Memory B cell (primary cell): ENCODE measurements at regions not wholly inside any gene's neighbourhood (a gene's known extent, or its start where the extent isn't known, plus 50 kb on each side); places are given as distances from the start of the nearest gene placed in this dataset.

Source experiments
- ATAC-seq: fragments of 150-1000 bp; cut with Tn5 transposase; 2 replicates; pipeline ENCODE4 v1.10.0; 2021; ENCODE audit warnings: low read depth, mild to moderate bottlenecking, moderate library complexity
- DNase-seq, 2 donors: peaks; one replicate each; pipeline ENCODE4 v3.0.0; 2022; ENCODE audit warnings: low spot score in 2 of 2
- H3K27ac Mint-ChIP-seq: one replicate; pipeline ENCODE4 v1.8.0; 2022; ENCODE audit warnings: mild to moderate bottlenecking, moderate library complexity, mixed read lengths
- H3K27me3 Mint-ChIP-seq: one replicate; pipeline ENCODE4 v1.8.0; 2022; ENCODE audit warnings: mixed read lengths
- H3K36me3 Mint-ChIP-seq: one replicate; pipeline ENCODE4 v1.8.0; 2022; ENCODE audit warnings: mild to moderate bottlenecking, mixed read lengths
- H3K4me1 Mint-ChIP-seq: one replicate; pipeline ENCODE4 v1.8.0; 2022; ENCODE audit warnings: mixed read lengths
- H3K4me3 Mint-ChIP-seq: one replicate; pipeline ENCODE4 v1.8.0; 2022; ENCODE audit warnings: mild to moderate bottlenecking, moderate library complexity, mixed read lengths
- H3K9me3 Mint-ChIP-seq: one replicate; pipeline ENCODE4 v1.8.0; 2022; ENCODE audit warnings: mixed read lengths

DNA sequence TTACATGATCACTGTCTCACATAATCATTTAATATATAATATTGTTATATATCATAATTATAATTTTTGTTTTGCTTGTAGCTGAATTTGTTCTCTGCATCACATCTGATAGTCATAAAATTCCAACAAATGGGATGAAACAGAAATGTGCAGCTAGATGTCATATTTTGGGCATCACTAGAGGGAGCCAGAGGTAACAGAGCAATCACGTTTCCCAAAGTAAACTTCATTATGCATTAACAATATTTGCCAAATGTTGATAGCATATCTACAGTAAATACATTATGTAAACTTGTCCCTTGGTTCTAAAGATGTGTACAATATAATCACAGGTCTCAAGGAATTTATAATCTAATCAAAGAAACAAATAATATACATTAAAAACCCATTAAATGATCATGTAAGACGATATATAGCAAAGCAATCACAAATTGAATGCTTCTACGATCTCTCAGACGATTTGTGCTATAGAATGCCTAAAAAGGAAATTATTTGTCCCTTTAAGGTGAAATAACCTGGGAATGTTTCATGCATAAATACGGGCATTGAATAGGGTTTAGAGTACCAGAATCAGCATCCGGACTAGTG is 234.2 kb upstream of the MCTP2 start:
- no peak overlapping the region for H3K4me3 Mint-ChIP-seq
- no peak for ATAC-seq
- no peaks in the 10 kb centered on the region for H3K9me3 Mint-ChIP-seq
- no peak for DNase-seq
- H3K27me3 Mint-ChIP-seq = no peaks in the 10 kb centered on the region
- no peak overlapping the region for H3K27ac Mint-ChIP-seq
- H3K4me1 Mint-ChIP-seq = no peaks in the 10 kb centered on the region
- H3K36me3 Mint-ChIP-seq = no peaks in the 10 kb centered on the region

DNA sequence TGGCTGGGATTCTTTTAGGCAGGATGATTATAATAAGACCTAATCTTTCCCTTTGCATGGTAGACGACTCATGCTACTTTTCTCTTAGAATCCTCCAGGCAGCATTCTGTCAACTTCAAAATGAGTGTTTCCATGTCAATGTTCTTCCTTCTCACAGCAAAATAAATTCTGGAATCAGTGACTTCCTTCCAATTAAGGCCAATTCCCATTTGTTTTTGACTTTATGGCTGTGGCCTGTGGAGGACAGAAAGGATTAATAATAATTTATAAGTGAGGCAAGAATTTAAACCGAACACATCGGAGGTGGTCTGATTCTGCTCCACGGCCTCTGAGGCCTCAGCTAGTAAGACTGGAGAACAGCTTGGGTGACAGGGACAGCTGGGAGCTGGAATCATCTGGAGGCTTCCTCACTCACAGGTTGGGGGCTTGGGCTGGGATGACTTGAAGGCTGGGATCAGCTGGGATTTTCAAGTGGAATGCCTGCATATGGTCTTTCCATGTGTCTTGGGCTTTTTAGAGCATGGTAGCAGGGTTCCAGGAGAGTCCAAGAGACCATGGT is 241.8 kb upstream of the MCTP2 start:
- peaks cover 1% of the 10 kb centered on the region for H3K9me3 Mint-ChIP-seq
- H3K27me3 Mint-ChIP-seq = peaks cover 6% of the 10 kb centered on the region
- no peak overlapping the region for H3K4me3 Mint-ChIP-seq
- DNase-seq = no peak
- H3K36me3 Mint-ChIP-seq = no peaks in the 10 kb centered on the region
- no peak for ATAC-seq
- H3K4me1 Mint-ChIP-seq = no peaks in the 10 kb centered on the region
- no peak overlapping the region for H3K27ac Mint-ChIP-seq

DNA sequence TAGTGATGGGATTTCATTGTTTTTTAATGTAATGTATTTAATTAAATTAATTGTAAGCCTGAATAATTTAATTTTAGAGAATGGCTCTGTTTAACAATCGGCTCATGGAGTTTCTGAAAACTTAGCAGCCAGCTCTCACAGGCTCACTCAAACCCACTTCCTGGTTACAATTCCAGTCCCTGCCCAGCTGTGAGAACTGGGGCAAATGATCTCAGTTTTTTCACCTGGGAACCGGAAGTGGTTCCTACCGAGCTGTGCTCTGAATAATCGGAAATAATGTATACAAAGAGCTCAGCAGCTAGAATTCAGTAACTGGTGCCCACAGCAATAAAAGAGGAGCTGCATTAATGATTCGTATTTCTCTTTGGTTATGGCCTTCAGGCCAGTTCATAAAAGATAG is 244.3 kb upstream of the MCTP2 start:
- Mint-ChIP-seq H3K4me1 (no peaks in the 10 kb centered on the region), H3K9me3 (peaks cover 1% of the 10 kb centered on the region), H3K4me3 (no peak overlapping the region), H3K27me3 (peaks cover 8% of the 10 kb centered on the region), H3K36me3 (no peaks in the 10 kb centered on the region), H3K27ac (no peak overlapping the region)
- DNase-seq (no peak), ATAC-seq (no peak)

DNA sequence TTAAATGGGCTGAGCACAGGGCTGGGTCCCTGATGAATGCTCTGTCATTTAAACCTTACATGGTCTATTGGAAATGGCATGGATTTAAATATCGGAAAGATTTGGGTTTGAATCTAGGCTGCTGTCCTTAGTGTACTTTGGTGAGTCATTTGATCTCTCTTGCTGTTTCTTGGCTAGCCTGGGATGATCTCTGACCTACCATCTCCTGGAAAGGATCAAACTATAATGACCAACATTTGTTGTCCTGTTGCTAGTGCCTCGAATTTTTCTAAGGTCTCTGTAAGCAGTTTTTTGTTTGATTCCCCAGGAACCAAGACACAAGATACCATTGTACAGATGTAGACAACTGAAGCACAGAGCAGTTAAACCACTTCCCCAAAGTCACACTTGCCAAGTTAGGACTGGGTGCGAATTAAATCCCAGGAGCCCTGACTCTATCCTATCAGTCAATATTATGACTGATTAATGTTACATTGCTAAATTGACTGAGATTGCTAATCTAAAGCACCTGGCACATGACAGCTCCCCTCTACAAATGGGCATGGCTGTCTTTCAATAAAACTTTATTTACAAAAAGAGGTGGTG is 244.9 kb upstream of the MCTP2 start:
- peaks cover 1% of the 10 kb centered on the region for H3K9me3 Mint-ChIP-seq
- H3K4me3 Mint-ChIP-seq = no peak overlapping the region
- no peaks in the 10 kb centered on the region for H3K36me3 Mint-ChIP-seq
- no peaks in the 10 kb centered on the region for H3K4me1 Mint-ChIP-seq
- H3K27me3 Mint-ChIP-seq = peaks cover 8% of the 10 kb centered on the region
- no peak for DNase-seq
- H3K27ac Mint-ChIP-seq = no peak overlapping the region
- ATAC-seq = no peak

DNA sequence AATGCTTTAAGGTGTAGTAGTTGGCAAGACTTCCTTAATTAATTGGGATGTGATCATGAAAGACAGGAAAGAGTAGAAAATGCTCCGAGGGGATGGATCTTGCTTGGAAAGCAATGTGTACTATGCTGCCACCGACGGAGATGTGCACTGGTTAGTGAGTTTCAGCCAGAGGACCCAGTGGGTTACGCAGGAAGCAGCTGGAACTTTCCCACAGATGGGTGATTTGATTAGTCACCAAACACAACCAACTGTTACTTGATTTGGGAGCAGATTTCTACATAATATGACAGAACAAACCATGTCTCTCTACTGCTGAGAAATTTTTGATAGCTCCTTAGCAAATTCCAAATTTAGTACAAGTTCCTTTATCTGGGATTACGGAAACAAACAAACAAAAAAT is 245.4 kb upstream of the MCTP2 start:
- H3K27me3 Mint-ChIP-seq = peaks cover 8% of the 10 kb centered on the region
- H3K4me3 Mint-ChIP-seq = no peak overlapping the region
- DNase-seq = no peak
- no peaks in the 10 kb centered on the region for H3K36me3 Mint-ChIP-seq
- ATAC-seq = no peak
- H3K9me3 Mint-ChIP-seq = peaks cover 1% of the 10 kb centered on the region
- H3K4me1 Mint-ChIP-seq = no peaks in the 10 kb centered on the region
- no peak overlapping the region for H3K27ac Mint-ChIP-seq

DNA sequence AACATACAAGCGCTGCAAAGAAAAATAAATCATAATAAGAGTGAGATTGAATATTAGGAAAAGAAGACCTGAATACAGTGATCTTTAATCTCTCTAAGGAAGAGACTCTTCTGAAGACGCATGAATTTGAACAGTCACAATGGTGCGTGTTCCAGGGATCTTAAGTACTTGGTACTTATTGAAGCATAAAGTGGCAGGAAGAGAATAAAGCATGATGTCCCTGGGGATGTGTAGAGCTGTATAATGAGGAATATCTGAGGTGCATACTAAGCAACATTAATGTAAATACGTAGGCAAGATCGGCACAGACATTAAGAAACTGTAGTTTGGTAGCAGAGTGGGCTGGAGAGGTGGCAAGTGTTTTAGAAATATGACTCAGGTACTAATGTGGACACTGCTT is 246.2 kb upstream of the MCTP2 start:
- no peak for DNase-seq
- Mint-ChIP-seq H3K9me3 (peaks cover 1% of the 10 kb centered on the region), H3K36me3 (no peaks in the 10 kb centered on the region), H3K4me3 (no peak overlapping the region), H3K27me3 (peaks cover 8% of the 10 kb centered on the region), H3K27ac (no peak overlapping the region), H3K4me1 (no peaks in the 10 kb centered on the region)
- ATAC-seq = no peak

DNA sequence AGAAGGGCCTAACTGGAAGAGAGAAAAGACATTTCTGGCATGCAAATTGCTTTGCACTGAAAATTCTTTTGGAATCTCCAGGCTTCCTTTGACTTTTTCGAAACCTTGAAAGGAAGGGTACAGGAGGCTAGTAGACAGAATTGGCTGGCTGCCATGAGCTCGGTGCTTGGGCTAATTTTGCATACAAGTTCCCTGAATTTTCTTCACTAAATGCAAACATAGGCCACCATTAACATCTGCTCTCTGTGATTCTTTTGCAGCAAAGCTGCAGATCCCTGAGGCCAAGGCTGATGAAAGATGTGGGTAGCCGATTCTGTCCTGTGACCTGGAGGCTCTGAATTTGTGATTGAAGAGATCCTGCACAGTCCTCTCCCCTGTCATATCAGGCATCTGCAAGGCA is 247.8 kb upstream of the MCTP2 start:
- H3K27me3 Mint-ChIP-seq = peaks cover 8% of the 10 kb centered on the region
- ATAC-seq = no peak
- no peak overlapping the region for H3K4me3 Mint-ChIP-seq
- H3K4me1 Mint-ChIP-seq = no peaks in the 10 kb centered on the region
- no peak for DNase-seq
- no peak overlapping the region for H3K27ac Mint-ChIP-seq
- H3K36me3 Mint-ChIP-seq = no peaks in the 10 kb centered on the region
- H3K9me3 Mint-ChIP-seq = peaks cover 1% of the 10 kb centered on the region

DNA sequence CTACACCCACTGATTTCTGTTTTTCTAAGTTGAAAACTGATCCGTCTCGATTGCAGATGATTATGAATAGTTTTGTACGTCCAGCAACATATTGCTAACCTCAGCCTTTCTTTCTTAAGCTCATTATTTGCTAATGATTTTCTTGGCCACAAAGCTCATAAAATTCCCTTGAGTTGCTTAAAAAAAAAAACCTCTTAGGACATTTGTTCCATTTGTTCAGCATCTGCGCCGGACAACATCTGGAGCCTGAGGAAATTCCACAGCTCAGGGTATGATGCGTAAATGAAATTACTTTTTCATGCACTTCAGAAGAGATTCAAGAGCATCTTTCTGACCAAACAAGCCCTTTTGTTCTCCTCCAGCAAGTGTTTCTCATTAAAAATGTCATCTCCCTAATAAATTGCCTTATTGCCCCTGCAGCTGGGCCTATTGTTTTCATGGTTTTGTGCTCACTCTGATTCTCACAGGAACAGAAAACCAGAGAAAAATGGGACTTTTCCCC is 249.1 kb upstream of the MCTP2 start:
- H3K9me3 Mint-ChIP-seq = no peaks in the 10 kb centered on the region
- H3K27me3 Mint-ChIP-seq = peaks cover 6% of the 10 kb centered on the region
- H3K36me3 Mint-ChIP-seq = no peaks in the 10 kb centered on the region
- no peak overlapping the region for H3K27ac Mint-ChIP-seq
- no peak for DNase-seq
- no peaks in the 10 kb centered on the region for H3K4me1 Mint-ChIP-seq
- ATAC-seq = no peak
- H3K4me3 Mint-ChIP-seq = no peak overlapping the region

DNA sequence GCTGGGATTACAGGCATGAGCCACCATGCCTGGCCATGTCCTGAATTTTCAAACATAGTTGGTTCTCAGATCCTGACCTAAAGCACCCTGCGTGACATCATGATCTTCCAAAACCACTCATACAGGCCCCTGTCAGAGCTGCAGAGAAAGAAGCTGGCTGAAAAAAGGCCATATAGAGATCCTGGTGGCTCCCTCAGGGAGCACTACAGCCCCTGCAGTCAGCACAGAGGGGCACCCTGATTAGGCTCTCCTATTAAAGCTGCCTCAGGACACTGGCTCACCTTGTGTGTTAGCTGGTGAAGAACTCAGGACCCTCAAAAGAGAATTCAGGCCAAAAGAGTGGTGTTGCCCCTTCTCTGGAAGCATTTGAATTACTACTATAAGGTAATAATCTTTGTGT is 249.7 kb upstream of the MCTP2 start:
- H3K27ac Mint-ChIP-seq = no peak overlapping the region
- H3K4me1 Mint-ChIP-seq = no peaks in the 10 kb centered on the region
- H3K36me3 Mint-ChIP-seq = no peaks in the 10 kb centered on the region
- H3K27me3 Mint-ChIP-seq = peaks cover 7% of the 10 kb centered on the region
- DNase-seq (no peak), ATAC-seq (no peak)
- H3K4me3 Mint-ChIP-seq = no peak overlapping the region
- no peaks in the 10 kb centered on the region for H3K9me3 Mint-ChIP-seq

DNA sequence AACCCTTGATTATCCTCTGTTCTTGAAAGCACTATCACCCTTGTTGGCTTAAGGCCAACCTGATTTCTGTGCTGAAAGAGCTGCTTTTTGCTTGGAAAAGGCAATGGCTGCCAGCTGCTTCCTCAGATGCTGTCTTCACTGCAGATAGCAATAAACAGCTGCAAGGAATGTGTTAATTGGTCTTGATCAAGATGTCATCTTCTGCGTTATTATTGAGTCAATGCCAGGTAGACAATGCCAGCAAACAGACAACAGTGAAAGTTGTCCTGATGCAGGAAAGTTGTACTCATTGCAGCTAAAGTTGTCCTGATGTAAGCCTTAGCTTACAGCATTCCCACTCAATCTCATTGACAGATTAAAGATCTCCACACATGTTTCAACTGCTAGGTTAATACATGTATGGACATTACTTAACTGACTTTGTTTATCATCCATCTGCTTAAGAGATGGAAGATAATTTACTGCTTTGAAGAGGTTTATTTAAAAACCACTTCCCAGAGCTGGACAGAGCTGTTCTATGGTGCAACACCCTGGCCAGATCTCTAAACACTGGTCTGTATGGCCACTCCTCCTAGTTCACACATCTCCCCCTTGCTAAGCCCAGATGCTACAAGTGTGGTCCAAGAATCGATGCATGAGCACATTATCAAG is 251.0 kb upstream of the MCTP2 start:
- Mint-ChIP-seq H3K4me1 (no peaks in the 10 kb centered on the region), H3K36me3 (no peaks in the 10 kb centered on the region), H3K27ac (no peak overlapping the region), H3K4me3 (no peak overlapping the region), H3K9me3 (no peaks in the 10 kb centered on the region), H3K27me3 (peaks cover 7% of the 10 kb centered on the region)
- DNase-seq (no peak), ATAC-seq (no peak)

DNA sequence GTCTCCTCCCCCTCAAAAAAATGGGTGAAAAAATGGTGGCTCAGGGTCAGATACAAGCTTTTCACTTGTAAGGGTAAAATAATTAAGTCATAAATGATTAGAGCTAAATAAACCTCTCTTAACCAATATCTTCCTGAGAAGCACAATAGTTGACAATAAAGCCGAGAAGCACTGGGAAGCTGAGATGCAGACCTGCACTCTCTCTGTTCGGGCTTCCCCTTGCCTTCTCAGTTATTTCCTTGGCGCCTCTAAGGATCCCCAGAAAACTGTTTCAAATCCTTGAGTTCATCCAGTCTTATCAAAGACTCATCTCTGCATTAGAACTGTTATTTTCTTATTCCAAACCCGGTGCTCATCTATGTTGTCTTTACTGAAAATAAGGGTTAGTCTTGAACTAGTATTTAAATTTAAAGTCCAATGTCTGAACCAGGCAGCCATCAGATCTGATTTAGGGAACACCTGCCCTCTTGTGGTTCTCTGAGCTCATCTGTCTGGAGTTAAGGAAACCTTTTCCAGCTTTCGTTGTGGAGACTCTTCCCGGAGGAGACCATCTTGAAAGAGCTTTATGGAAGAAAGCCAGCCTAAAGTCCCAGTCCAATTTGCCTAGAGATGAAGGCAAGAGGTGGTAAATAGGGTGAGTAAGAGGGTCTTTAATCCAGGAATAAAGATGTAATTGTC is 256.4 kb upstream of the MCTP2 start:
- no peak for DNase-seq
- Mint-ChIP-seq H3K4me3 (no peak overlapping the region), H3K9me3 (no peaks in the 10 kb centered on the region), H3K36me3 (no peaks in the 10 kb centered on the region), H3K27me3 (peaks cover 1% of the 10 kb centered on the region), H3K4me1 (no peaks in the 10 kb centered on the region), H3K27ac (no peak overlapping the region)
- ATAC-seq = no peak

DNA sequence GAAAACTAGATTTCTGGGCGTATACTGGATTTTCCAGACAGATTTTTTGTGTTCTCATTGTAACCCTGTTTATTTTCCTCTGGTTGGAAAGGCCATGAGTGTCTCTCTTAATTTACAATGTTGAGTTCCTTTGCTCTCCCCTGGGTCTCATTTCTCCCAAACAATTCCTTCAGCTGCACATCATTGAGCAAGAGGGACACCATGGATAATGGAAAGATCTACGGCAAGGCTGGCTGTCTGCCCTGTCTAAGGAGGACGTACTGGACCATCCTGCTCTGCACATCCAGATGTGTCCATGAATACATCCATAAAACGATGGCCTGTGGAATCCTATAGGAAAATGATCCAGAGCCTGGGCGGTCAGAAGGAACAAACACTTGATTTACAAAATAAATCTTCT is 258.1 kb upstream of the MCTP2 start:
- Mint-ChIP-seq H3K36me3 (no peaks in the 10 kb centered on the region), H3K4me3 (no peak overlapping the region), H3K4me1 (no peaks in the 10 kb centered on the region), H3K9me3 (no peaks in the 10 kb centered on the region), H3K27me3 (peaks cover 1% of the 10 kb centered on the region), H3K27ac (no peak overlapping the region)
- DNase-seq (no peak), ATAC-seq (no peak)

DNA sequence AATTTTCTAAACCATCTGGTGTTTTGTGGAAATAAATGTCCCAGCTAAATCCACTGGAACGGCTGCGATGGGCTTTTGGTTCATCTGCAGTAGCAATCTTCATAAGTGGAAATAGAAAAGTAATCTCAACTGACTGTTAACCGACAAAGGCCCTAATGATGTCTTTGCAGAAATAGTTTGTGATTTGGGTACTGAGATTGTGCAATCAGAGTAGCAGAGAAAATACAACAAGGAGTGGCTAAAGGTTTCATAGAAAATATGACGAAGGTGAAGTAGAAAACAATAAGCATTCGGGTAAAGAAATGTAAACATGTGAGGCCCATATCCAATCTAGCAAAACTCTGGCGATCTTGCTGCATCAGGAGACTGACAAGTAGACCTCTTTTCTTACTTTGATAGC is 262.6 kb upstream of the MCTP2 start:
- Mint-ChIP-seq H3K27me3 (peaks cover 3% of the 10 kb centered on the region), H3K27ac (no peak overlapping the region), H3K9me3 (peaks cover 2% of the 10 kb centered on the region), H3K36me3 (no peaks in the 10 kb centered on the region), H3K4me1 (no peaks in the 10 kb centered on the region), H3K4me3 (no peak overlapping the region)
- ATAC-seq (no peak), DNase-seq (no peak)

DNA sequence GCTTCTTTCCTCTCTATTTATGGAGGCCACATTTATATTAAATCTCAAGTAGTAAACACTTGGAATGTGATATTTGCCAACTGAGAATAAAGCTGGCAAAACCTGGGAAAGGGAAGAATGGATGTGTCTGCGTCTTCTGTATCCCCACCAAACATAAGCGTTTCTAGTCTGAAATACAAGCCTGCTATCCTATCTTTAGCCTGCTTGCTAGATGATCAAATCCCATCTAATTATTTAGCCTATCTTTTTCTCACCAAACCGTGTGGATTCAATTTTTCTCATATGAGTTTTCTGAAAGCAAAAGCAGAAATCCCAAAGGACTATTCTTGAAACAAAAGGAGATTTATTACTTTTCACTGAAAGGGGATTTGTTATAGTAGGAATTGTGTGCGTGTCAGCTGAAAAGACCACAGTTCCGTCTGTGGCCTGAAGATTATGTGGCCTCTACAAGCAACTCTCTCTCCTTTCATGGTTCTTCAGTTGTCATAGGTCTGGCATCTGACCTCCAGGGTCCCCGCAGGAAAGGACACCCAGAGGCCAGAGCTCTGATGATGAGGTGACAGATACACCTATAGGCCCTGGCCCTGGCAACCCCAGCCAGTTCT is 266.0 kb upstream of the MCTP2 start:
- Mint-ChIP-seq H3K9me3 (peaks cover 2% of the 10 kb centered on the region), H3K36me3 (no peaks in the 10 kb centered on the region), H3K4me3 (no peak overlapping the region), H3K27ac (no peak overlapping the region), H3K4me1 (no peaks in the 10 kb centered on the region), H3K27me3 (peaks cover 5% of the 10 kb centered on the region)
- DNase-seq = no peak
- ATAC-seq = no peak
